GM19035 (cell line): ENCODE measurements at regions not wholly inside any gene's neighbourhood (a gene's known extent, or its start where the extent isn't known, plus 50 kb on each side); places are given as distances from the start of the nearest gene placed in this dataset.

Experiments
- ATAC-seq: cut with Tn5 transposase; IDR thresholded peaks from one replicate; pipeline ENCODE4 v1.9.1; 2021; ENCODE audit not compliant: unreplicated experiment

DNA sequence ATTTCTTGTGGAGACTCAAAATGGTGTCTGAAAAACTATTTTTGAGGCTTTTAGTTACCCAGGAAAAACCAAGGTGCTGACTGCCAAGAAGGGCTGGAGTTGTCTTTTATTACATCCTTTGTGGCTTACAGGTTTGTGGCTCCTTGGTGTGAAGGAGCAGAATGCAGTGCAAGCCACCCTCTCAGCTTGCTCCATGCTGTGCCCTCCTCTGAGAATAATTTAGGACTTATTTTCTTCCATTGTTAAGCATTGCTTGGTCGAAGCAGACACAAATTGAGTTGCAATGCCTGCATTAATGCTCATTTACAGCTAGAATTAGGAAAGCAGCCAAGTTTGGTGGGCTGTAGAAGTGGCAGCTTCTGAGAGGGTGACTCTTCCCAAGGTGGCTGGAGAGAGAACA, 272.2 kb downstream of the KIF4B start:
- no peak for ATAC-seq

DNA sequence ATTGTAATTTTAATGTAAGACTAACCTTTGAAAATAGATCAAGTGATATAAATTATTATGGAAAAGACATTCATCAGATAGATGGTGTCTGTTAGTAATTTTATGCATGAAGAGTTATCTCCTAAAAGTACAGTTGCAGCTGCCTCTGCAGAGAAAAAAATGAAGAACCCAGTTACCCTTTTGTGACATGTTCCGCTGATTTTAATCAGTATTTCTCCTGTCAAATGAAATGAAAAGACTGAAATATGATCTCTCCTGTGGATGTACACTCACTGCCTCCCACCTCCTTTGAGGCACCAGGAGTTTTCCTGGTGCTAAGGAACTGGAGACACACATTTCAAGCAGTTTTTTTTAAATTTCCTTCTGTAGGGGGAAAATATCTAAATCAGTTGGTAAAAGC, 277.4 kb downstream of the KIF4B start:
- no peak for ATAC-seq

DNA sequence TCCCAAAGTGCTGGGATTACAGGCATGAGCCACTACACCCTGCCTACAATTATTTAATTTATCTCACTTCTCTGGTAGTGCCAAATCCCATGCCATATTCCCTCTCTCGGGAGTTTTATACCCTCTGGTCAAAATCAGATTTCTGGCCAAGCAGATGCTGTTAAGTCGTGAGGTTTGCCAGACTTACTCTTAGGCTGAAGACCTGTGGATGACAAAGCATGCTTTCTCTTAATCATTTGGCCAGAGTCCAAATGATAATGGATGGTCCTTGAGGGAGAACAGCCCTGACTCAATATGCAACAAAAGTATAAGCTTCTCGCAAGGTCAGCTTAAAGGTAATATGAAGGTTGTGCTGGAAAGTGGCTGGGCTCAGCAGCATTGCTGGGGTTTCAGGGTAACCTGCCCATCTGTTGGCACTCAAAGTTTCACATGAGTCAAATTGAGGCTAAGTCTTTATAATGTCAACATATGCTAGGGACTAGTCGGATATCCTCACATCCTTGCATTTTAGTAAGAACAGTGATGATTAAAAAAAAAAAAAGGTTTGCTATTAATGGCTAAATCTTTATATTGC, 280.1 kb downstream of the KIF4B start:
- no peak for ATAC-seq

DNA sequence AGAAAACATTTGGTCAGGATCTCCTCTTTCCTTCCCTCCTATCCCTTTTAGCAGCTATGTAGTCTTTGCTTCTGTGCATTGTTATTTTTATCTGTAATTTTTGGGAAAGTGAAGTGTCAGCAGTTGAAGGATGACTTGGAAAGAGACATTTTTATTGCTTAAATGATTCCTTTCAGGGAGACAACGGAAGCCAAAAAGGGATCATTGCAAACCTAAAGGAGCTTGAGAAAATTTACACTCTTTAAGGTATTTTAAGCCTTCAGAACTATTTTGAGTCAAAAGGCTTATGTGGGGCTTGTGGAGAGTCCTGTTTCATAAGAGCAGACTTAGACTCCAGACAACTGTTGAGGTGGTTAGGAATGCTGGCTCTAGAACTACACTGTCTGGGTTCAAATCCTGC, 281.6 kb downstream of the KIF4B start:
- ATAC-seq: no peak

DNA sequence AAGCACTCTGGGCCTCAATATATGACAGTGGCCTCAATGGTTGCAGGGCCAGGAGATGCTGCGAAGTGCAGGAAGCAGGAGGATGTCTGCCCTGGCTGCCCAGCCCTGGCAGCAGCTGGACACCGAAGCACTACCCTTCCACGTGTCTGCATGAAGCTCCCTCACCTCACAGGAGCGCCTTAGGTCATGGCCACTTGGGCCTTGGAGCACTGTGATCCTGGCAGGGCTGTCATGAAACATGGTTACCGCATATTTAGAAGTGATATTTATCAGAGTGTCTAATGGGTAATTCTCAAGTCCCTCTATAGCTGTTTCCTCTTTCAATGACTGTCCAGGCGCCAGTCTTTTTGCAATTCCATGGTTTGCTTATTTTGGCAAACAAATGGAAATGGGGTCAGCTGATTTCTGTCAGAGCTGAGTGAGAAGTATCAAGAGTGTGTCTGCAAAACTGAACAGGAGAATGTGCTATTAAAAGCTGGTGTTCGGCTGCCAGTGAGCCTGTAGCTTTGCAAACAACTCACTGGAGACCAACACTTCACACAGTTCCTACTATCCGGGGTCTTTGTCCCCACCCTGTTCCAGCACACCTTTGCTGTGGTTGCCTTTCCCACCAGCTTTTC, 285.9 kb downstream of the KIF4B start:
- no peak for ATAC-seq

DNA sequence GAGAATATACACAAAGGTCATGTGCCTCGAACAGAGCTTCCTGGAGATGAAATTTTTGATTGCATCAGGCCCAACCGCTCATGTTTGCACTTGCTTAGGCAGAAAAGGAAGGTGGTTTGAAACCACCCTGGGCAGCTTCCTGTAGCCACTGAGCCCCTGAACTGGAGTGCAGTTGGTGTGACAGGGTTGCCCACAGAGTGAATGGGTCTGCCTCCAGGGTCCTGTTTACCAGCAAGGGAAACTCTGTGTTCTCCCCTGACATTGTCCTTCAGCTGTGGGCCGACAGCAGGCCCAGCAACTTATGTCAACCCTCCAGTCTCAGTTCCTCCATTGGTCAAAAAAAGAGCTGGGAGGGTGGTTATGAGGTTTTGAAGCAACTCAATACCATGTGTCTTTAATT, 289.6 kb downstream of the KIF4B start:
- no peak for ATAC-seq

DNA sequence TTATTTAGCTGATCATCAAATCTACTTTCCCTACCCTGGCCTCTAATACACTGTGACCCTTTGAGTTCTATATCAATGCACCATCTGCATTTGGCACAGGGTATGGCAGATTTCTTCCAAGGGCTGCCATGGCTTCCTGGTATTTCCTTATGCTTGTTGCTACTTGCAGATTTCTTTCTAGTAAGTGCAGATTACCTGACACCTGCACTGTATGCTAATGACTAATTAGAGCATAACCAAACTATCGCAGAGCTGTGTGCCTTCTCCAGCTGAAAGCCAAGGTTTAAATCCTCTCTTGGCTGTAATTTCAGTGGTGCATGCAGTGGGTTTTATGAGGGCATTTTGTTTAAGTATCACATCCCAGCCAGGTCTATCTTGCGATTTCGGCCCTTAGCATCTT, 293.7 kb downstream of the KIF4B start:
- no peak for ATAC-seq

DNA sequence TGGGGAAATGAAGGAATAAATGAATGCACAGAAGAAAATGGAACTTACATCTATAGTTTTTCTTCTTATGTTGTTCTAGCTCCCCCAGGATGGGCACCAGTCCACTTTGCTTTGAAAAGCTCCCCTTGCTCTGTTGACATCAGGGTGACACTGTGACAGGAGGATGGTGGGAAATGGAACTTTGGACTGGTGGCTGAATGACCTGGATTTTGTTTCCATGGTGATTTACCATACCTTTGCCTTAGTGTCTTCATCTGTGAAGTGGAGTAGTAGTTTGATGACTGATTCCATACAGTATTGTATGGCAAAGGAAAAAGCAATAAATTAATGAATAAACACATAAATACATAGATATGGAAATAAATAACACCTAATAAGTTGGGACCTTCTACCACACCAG, 294.7 kb downstream of the KIF4B start:
- no peak for ATAC-seq

DNA sequence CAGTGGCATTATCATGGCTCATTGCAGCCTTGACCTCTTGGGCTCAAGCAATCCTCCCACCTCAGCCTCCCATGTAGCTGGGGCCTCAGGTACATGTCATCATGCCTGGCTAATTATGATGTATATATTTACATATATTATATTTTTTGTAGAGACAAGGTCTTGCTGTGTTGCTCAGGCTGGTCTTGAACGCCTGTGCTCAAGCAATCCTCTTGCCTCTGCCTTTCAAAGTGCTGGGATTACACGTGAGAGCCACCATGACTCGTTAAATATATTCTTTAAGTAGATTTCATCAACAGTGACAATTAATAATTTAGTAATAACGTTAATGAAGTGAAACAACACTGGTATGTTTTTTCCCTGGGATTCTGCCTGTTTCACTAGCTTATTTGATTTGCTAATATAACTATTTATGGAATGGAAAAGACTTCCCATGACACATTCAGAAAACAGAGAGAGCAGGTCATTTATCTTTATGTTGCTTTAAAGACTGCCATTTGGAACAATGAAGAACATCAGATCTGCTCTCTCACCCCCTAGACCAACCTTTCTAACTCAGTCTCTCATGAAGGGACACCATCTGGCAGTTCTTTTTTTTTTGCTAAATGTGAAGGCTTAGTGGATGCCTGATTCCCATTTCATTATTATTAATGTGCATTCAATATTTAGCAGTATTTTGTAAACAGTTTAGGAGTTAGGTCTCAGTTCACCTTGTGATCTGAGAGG, 295.6 kb downstream of the KIF4B start:
- no peak for ATAC-seq

DNA sequence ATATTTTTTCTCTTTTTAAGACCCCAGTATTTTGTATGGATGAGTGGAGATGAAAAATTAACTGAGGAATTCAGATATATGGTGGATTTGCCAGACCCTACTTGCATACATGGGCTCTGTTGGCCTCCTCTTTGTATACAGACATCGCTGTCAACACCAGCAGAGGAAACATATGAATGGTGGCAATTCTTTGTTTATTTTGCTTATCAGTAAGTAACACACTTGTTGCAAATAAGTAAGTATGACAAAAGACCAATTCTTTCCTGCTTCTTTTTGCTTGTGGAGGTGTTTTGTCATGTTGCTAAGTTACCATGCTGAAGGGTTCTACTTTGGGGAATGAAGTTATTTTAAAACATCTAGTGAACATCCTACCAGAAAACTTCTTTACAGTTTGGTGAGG, 298.2 kb downstream of the KIF4B start:
- no peak for ATAC-seq

DNA sequence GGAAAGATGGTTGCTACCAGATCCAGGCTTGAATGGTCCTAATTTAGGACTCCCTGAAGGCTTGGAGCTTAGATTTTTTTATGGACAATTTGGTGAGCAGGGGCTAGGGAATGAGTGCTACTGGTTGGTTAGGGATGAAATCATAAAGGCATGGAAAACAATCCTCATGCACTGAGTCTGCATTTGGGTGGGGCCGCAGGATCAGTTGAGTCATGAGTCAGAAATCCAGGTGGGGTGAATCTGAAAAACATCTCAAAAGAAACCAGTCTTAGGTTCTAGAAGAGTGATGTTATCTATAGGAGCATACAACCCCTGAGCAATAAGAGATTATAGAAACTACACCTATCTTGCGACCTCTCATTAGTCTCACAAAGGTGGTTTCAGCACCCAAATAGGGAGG, 300.0 kb downstream of the KIF4B start:
- no peak for ATAC-seq

DNA sequence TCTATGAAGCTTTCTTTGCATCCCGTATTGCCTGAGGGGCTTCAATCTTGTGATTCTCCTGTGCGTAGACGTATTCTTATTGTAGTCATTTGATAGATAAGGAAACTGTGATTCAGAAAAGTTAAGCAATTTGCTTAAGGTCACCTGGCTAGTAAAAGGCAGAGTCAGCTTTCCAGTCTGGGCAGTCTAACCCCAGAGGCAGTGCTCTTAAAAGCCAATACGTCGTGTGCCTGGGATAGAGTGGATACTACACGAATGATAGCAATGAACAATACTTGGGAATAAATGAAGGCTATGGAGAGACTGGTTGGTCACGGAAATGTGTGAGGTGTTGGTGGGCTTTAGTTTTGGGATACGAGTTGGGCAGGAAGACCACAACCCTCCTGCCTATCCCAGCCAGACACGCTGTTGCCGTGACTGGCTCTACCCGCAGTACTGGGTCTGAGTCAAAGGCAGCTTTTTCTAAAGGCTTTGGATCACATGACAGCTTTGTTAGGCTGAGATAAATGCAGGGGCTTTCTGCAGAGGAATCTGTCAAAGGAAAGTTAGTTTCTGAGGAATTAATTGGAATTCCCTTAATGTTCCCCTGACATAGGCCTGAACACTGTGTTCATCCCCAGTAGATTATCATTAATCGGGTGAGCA, 302.6 kb downstream of the KIF4B start:
- no peak for ATAC-seq

DNA sequence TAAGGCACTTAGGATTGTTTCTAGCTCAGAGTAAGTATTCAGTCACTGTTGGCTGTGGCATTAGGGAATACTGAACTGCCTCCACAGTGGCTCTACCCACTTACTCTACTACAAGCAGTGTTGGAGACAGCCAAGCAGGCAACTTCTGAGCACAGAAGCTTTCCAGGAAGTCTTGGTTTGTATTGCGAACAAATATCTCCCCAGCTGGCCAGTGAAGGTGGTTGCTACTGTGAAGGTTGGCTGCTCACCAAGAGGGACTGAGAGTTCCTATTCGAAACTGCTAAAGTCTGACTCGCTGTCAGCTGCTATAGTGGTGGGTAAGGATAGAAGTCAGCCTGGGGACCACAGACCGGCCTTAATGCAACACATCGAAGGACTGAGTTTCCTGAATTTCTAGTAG, 319.1 kb downstream of the KIF4B start:
- peak; percentile 93 for ATAC-seq

DNA sequence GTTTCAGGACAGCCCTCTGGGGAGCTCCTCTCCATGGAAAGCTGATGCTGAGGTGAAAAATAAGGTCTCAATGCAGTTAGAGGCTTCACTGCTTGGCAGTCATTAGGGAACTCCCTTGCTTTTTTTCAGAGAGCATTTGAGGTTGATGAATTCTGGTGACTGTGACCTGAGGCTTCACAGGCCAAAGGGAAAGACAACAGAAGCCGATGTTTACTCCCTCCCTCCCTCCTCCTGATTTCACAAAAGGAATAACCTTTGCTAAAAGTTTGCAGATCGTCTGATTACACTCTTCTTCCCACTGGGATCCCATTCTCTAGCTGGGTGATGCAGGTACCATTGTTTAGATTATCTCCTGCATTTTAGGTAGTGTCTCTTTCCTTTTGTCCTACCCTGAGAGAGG, 329.4 kb downstream of the KIF4B start:
- no peak for ATAC-seq

DNA sequence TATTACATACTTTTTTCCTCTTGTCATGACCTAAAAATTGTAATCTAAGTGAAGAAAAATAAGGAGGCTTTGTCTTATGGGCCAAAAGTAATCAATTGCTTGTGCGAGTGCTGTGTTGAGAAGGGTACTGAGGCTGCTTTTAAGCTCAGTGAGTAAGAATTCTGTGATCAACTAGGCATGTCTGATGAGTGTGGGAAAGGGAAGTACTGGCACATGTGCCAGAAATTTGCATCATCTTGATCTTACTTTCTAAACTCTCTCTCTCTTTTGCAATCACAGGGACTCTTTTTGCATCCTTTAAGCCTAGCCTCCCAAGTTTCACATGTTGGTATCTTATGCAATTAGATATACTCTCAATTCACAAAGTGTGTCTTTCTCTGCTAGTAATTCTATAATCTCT, 329.9 kb downstream of the KIF4B start:
- ATAC-seq: no peak

DNA sequence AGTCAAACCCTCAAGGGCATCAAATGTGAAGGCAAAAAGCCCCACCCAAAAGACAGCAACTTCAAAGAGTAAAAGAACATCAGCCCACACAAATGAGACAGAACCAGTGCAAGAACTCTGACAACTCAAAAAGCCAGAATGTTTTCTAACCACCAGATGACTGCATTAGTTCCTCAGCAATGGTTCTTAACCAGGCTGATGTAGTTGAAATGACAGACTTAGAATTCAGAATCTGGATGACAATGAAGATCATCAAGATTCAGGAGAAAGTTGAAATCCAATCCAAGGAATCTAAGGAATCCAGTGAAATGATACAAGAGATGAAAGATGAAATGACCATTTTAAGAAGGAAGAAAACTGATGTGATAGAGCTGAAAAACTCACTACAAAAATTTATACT, 339.7 kb downstream of the KIF4B start:
- no peak for ATAC-seq

DNA sequence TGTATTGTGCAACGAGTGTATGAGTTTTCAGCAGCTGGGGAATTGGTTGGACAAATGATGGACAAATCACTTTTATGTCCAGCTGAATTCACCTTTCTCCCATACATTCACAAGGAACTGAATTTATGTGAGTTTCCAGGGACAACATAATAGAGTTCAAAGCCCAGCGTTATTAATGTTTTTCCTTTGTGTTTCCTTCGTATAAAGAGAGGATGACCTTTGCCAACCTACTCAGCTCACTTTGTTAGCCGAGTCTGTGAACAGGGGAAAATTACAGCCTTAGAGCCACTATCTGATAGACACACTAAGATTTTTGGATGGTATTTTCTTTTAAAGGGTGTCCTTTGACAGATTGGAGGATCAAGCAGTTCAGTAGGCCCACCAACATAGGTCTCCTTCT, 352.5 kb downstream of the KIF4B start:
- no peak for ATAC-seq

DNA sequence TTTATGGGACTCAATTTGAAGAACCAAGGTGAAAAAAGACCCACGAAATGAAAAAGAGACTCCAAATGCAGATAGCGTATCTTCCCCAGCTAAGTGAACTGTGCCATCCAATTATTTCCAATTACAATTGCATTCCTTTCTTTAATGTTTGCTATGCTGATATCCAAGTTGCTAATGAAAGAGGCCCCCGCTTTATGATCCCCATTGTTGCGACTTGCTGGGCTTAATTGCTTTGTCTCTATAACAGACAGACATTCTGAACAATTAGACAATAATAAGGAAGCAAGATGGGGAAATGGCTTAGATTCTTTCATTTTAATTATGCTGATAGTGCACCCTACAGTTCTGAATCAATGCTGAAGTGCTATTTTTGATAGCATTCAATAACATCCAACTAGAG, 354.3 kb downstream of the KIF4B start:
- ATAC-seq: no peak

DNA sequence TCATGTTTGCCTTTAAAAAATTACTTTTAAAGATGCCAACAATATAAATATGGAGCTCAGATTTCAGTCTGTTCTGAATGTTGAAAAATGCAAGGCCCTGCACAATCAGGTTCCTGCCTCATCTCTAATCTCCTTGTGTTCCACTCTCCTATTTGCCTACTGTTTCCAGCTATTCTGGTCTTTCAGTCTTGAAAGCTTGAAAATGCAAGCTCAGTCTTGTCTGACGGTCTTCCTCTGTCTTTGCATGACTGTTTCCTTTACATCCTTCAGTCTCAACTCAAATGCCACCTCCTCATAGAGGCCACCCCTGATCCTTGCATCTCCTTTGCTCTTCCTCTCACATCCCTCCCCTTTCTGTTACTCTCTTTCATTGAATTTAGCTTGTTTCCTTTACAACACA, 354.9 kb downstream of the KIF4B start:
- ATAC-seq: no peak

DNA sequence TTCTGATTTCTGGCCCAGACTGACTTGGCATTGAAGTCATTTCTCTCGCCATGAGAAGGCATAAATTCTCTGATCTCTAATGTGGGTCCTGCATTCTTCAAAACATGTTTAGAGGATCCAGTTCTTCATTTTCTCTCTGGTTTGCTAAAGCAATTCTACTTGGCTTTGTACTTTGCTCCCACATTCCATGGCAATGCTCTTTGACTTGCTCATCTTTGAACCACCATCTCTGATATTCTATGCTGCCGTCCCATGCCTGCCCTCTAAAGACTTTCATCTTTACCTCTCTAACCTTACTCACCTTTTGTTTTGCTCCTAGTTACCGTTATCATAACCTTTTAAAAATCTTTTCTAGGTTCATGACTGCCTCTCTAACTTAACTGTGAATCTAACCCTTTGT, 366.9 kb downstream of the KIF4B start:
- ATAC-seq: no peak

DNA sequence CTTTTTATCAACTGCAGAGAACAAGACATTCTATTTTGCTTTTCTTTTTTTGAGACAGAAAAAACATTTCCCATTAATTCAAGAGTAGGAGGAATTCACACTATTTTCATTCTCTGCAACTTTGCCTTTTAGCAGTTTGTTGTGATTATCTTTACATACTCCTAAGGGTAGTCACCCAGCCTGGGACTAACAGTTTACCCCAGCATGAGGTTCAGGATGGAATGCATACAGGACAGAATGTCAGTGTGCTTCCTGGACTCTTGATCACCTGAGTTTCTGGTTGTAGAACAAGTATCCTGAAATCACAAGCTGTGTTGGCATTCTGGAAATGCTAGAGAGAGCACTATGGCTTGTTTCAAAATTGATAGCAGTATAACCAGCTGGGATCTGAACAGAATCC, 368.1 kb downstream of the KIF4B start:
- no peak for ATAC-seq

DNA sequence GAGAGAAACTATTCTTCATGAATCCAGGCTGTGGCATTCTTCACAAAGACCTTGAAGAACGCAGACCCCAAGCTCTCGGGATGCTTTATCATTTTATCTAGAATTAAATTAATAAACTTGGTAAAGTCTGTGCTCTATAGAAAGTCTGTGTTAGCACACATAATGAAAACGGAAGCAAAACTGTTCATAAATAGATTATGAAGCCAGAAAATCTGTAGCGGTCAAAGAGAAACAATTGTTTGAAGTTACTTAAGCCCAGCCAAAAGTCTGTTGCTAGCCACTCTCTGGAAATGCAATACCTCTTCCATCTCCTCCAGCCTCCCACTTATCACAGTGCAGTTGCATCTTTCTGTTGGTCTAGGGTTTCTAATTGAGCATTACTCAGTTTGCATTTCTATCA, 375.9 kb downstream of the KIF4B start:
- no peak for ATAC-seq
